Mucosa of rectum (tissue), 2 donors: ENCODE measurements at regions not wholly inside any gene's neighbourhood (a gene's known extent, or its start where the extent isn't known, plus 50 kb on each side); places are given as distances from the start of the nearest gene placed in this dataset.

ENCODE experiments used
- H3K27ac ChIP-seq, 2 donors: one replicate each; pipeline ENCODE4 v1.7.0; 2013; ENCODE audit warnings: inconsistent platforms in 2 of 2, low read depth in 2 of 2, low read length in 2 of 2
- H3K27me3 ChIP-seq, 2 donors: one replicate each; pipeline ENCODE4 v1.7.0; 2013; ENCODE audit warnings: low read length in 2 of 2; ENCODE audit not compliant: control insufficient read depth in 2 of 2, insufficient read depth in 2 of 2
- H3K36me3 ChIP-seq, 2 donors: one replicate each; pipeline ENCODE4 v1.7.0; 2013; ENCODE audit warnings: low read length in 2 of 2; ENCODE audit not compliant: control insufficient read depth in 2 of 2, insufficient read depth in 2 of 2
- H3K4me1 ChIP-seq, 2 donors: one replicate each; pipeline ENCODE4 v1.7.0; 2013; ENCODE audit warnings: low read length in 2 of 2, mild to moderate bottlenecking in 1 of 2; ENCODE audit not compliant: control insufficient read depth in 2 of 2, insufficient read depth in 2 of 2
- H3K4me3 ChIP-seq, 2 donors: one replicate each; pipeline ENCODE4 v1.7.0; 2013; ENCODE audit warnings: low read length in 2 of 2
- H3K9ac ChIP-seq, 2 donors: one replicate each; pipeline ENCODE4 v1.7.0; 2013; ENCODE audit warnings: low read length in 2 of 2, low read depth in 1 of 2, mild to moderate bottlenecking in 1 of 2
- H3K9me3 ChIP-seq, 2 donors: one replicate each; pipeline ENCODE4 v1.7.0; 2013; ENCODE audit warnings: low read length in 2 of 2; ENCODE audit not compliant: control insufficient read depth in 2 of 2
- donor health status: healthy.
- donor health status: Normal muscosa, but diverticular disease.

DNA sequence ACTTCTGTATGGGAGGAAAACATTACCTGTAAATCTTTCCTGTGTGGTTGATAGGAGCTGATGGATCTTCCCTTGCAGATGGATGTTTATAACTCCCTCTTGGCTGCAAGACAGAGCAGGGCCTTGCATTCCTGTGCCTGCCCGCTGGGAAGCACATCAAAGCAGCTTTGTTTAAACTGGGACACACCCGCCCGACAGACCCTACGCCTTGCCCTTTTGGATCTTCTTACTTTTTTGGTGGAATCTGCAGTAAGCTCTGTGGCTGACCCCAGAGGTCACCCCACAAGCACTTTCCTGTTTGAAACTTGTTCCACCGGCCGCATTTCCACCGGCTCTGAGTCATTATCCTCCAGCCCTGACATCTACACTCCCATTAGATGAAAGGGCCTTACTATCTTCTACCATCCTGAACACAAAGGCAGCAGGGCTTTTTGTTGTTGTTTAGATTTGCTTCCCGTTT is 244.1 kb upstream of the STT3B start:
- no peaks in the 10 kb centered on the region for H3K27me3 ChIP-seq
- no peak overlapping the region for H3K9ac ChIP-seq
- no peaks in the 10 kb centered on the region for H3K4me1 ChIP-seq
- no peaks in the 10 kb centered on the region for H3K9me3 ChIP-seq
- H3K4me3 ChIP-seq: no peak overlapping the region
- no peak overlapping the region for H3K27ac ChIP-seq
- H3K36me3 ChIP-seq: no peaks in the 10 kb centered on the region

DNA sequence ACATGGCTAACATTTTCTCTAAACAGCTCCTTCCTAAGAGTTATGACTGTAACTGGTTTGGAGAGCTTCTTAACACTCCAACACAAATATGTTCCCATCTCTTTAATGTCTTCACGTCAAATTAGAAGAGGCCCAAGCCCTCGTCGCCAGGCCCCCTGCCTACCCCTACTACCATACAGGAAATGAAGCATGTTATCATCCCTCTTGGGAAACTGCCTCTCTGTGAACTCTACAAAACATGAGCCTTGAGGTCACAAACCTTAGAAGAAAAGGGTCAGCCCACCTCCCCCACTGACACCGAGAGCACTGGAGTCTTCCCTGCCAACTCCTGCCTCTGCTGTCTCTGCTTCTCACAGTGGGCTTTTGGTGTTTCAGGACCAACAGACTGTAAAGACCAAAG is 243.1 kb upstream of the STT3B start:
- Histone ChIP-seq H3K4me3 (no peak overlapping the region), H3K36me3 (no peaks in the 10 kb centered on the region), H3K9ac (no peak overlapping the region), H3K27ac (no peak overlapping the region), H3K4me1 (no peaks in the 10 kb centered on the region), H3K9me3 (no peaks in the 10 kb centered on the region), H3K27me3 (no peaks in the 10 kb centered on the region)

DNA sequence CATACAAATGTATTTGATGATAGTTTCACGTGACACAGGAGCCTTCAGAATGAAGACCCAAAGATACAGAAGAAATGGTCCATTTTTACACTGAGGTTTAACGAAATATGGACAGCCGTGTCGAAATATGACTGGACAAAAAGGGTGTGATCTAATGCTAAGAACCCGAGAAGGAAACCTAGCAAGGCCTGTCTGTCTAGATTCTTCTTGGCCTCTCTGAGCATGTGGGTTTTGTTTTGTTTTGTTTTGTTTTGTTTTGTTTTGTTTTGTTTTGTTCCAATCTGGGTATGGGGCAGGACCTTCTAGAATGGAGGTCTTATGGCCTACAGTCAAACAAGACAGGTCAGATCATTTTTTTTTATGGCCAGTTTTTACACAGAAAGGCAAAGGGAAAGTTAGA is 242.7 kb upstream of the STT3B start:
- H3K27ac ChIP-seq: no peak overlapping the region
- H3K36me3 ChIP-seq: no peaks in the 10 kb centered on the region
- no peak overlapping the region for H3K4me3 ChIP-seq
- no peaks in the 10 kb centered on the region for H3K9me3 ChIP-seq
- no peaks in the 10 kb centered on the region for H3K4me1 ChIP-seq
- H3K27me3 ChIP-seq: no peaks in the 10 kb centered on the region
- H3K9ac ChIP-seq: no peak overlapping the region

DNA sequence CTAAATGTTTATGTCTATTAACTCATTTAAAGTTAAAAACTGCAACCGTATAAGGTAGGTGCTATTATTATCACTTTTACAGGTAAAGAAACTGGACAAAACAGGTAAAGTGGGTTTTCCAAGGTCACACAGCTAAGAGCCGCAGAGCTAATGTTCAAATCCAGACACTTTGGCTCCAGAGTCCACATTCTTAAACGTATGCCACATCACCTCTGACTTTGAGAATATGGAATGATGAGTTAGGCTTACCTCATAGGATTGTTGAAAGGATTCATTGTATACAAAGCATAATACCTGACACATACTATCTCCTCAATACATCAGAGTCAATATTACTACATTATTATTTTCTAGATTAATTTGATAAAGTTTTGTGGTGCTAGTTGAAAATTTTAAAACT is 240.9 kb upstream of the STT3B start:
- Histone ChIP-seq H3K9me3 (no peaks in the 10 kb centered on the region), H3K27me3 (no peaks in the 10 kb centered on the region), H3K36me3 (no peaks in the 10 kb centered on the region), H3K4me3 (no peak overlapping the region), H3K4me1 (no peaks in the 10 kb centered on the region), H3K9ac (no peak overlapping the region), H3K27ac (no peak overlapping the region)

DNA sequence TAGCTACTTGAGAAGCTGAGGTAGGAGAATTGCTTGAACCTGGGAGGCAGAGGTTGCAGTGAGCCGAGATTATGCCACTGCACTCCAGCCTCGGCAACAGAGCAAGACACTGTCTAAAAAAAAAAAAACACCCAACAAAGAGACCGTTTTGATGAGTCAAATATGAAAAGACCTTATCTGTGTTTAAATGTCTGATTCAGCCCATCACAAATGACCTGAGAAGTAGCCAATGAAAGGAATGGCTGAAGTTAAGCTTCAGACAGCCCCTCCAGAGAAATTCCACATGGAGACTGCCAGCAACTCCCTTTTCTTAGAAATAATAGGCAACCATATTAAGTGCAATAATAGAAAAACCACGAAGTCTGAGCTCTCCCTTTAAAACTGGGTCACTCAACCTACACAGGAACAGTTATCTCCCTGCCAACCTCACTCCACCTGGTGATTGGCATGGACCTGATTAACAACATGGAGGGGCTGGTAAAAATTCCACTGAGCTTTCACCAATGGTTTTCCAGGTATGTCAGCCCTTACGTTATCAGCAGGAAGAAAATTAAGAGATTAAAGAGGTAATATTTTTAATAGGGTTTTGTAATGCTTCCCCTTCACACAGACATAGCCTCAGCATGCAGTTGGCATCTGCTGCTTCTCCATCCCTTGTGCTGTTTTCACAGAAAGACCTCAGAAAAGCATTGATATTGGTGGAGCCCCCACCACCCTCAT is 238.1 kb upstream of the STT3B start:
- H3K27ac ChIP-seq: no peak overlapping the region
- H3K27me3 ChIP-seq: no peaks in the 10 kb centered on the region
- H3K9me3 ChIP-seq: no peaks in the 10 kb centered on the region
- no peaks in the 10 kb centered on the region for H3K36me3 ChIP-seq
- no peaks in the 10 kb centered on the region for H3K4me1 ChIP-seq
- H3K4me3 ChIP-seq: no peak overlapping the region
- H3K9ac ChIP-seq: no peak overlapping the region

DNA sequence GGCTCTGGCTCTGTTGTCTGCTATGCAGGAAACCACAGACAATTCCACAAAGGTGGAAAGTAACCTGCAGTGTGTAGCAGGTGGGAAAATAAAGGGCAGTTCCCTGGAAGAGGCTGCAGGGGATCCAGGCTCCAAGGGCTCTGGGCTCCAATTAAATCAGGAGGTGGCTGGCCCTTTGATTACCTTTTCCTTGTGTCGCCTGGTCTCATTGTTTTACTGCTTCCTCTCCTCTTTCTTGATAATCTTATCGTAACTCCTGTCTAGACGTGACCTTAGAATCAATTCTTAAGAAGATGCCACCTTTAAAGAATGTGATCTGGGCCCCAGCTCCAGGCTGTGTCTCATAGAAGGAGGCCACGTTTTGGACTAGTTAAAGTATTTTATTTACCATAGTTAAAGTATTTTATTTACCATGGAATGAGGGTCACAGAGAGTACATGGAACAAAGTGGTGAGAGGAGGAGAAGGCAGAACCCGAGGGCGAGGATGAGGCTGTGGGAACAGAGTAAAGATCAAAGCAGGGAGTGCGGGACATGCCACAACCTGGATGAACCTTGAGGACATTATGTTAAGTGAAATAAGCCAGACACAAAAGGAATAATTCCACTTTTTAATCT is 237.5 kb upstream of the STT3B start:
- Histone ChIP-seq H3K36me3 (no peaks in the 10 kb centered on the region), H3K9me3 (no peaks in the 10 kb centered on the region), H3K4me1 (no peaks in the 10 kb centered on the region), H3K27me3 (no peaks in the 10 kb centered on the region), H3K4me3 (no peak overlapping the region), H3K27ac (no peak overlapping the region), H3K9ac (no peak overlapping the region)

DNA sequence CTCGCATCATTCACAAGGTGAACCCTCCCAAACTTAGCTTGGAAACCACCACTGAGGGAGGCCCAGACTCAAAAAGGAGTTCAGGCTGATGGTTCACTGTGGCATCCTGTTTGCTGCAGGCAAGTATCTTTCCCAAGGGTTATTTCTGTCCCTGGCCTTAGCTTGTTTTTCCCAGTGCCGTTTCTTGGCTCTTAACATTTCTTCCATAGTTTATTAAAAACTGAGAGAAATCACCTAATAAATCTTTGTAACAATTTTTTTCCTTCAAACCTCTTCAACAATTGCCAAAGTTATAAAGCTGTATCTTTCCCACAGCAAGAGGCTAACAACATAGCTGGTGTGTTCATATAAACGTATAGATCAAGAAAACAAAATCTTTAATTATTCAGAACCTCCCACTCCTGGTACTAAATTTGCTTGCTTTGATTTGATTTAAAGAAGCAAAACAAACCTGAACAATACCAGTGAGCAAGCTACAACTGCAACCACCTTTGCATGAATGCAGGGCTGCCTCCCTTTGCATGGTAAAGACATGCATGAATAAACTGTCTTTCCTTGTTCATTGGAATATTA is 234.9 kb upstream of the STT3B start:
- Histone ChIP-seq H3K9me3 (no peaks in the 10 kb centered on the region), H3K9ac (no peak overlapping the region), H3K4me1 (no peaks in the 10 kb centered on the region), H3K27me3 (no peaks in the 10 kb centered on the region), H3K27ac (no peak overlapping the region), H3K36me3 (no peaks in the 10 kb centered on the region), H3K4me3 (no peak overlapping the region)

DNA sequence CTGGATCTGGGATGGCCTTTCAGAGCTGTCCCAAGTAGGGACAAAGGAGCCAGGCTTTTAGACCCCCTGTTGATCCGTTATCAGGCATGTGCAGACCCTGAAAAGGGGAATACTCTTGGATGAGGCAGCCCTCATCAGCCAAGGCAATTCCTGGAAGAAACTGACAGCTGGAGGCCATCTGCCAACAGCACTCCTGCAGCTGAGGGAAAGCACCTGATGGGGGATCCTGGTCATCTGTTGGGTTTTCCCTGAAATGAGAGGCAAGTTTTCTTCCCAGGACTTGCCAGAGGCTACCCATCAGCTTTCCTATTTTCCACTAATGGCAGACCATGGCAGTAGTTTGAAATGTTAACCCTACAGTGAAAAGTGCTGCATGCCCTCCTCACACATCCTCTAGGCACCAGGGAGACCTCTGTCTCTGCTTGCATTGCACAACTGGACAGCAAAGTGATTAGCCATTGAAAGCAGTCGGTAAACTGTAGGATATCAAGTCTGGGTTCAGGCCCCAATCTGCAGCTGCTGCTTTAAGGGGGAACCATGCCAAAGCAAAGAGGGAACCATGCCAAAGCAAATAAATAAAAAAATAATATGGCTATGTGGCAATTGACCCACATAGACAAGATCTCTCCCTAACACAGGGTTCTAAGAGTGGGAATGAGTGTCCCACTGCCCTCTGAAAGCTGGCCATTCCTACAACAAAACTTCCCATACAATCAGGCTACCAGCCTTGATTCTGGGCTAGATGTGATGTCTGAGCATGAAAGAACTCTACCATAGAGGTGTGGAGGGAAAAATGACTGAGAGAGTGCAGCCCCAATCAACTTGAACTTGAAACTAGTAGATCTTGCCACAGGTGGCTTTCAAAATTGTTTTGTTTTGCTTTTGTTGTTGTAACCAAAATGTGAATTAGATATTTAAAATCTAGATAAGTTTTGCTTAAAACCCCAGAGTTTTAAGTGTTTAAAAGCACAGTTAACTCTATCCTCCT is 232.0 kb upstream of the STT3B start:
- H3K4me3 ChIP-seq: no peak overlapping the region
- no peaks in the 10 kb centered on the region for H3K9me3 ChIP-seq
- no peaks in the 10 kb centered on the region for H3K4me1 ChIP-seq
- H3K36me3 ChIP-seq: no peaks in the 10 kb centered on the region
- no peak overlapping the region for H3K27ac ChIP-seq
- no peaks in the 10 kb centered on the region for H3K27me3 ChIP-seq
- H3K9ac ChIP-seq: no peak overlapping the region

DNA sequence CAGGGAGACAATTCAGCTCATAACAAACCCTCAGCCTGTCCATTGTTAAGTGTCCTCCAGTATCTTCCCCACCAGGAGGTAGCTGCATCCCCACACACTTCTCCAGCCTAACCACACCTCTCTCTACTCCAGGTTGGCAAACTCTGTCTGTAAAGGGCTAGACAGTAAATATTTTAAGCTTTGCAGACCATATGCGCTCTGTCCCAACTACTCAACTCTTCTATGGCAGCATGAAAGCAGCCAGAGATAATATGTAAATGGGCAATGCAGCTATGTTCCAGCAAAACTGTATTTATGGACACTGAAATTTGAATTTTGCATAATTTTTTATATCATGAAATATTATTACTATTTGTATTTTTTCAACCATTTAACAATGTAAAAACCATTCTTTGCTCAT is 230.4 kb upstream of the STT3B start:
- Histone ChIP-seq H3K4me1 (no peaks in the 10 kb centered on the region), H3K27ac (no peak overlapping the region)

DNA sequence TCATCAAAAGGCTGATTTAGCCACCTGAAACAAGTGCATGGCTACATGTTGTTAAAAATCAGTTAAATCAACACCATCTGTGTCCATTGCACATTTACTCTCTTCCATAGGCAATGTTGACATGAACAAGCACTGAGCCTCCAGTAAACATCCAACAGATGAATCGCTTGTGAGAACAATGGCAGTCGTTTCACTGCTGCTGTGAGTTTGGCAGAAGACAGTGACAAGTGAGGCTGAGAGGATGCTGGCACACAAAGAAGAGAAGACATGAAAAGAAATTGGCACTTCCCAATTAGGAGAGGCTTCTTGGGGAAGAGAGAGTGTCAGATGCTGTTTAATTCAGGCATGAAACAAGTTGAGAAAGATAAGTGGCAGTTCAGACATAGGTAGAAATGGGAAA is 227.4 kb upstream of the STT3B start:
- H3K27me3 ChIP-seq: no peaks in the 10 kb centered on the region
- H3K36me3 ChIP-seq: no peaks in the 10 kb centered on the region
- no peak overlapping the region for H3K4me3 ChIP-seq
- H3K4me1 ChIP-seq: no peaks in the 10 kb centered on the region
- no peaks in the 10 kb centered on the region for H3K9me3 ChIP-seq
- no peak overlapping the region for H3K9ac ChIP-seq
- H3K27ac ChIP-seq: no peak overlapping the region

More for the DNA sequence above, 230.4 kb upstream of the STT3B start:
- Histone ChIP-seq H3K9ac (no peak overlapping the region), H3K4me3 (no peak overlapping the region), H3K36me3 (no peaks in the 10 kb centered on the region), H3K27me3 (no peaks in the 10 kb centered on the region), H3K9me3 (no peaks in the 10 kb centered on the region)
